Prostate gland (tissue), 2 donors: ENCODE measurements at regions not wholly inside any gene's neighbourhood (a gene's known extent, or its start where the extent isn't known, plus 50 kb on each side); places are given as distances from the start of the nearest gene placed in this dataset.
A peak's percentile ranks its signal among the peaks of the same experiment; 100 is the strongest.

Experiments
- DNase-seq: peaks from one replicate; pipeline ENCODE4 v3.0.0-alpha.2; 2019; ENCODE audit warnings: low spot score
- H3K27ac ChIP-seq, 2 donors: fragments of 200-600 bp; sonication (generic); 2 replicates each; pipeline ENCODE4 v1.5.1; 2017 to 2019
- H3K27me3 ChIP-seq: fragments of 200-600 bp; sonication (generic); replicated peaks from 2 replicates; pipeline ENCODE4 v1.5.1; 2019; ENCODE audit not compliant: insufficient read depth
- H3K36me3 ChIP-seq, 2 donors: fragments of 200-600 bp; sonication (generic); 1 replicate in 1 of 2; 2 replicates in 1 of 2; pipeline versions ENCODE4 v1.5.1 to v1.8.1; 2017 to 2019
- H3K4me1 ChIP-seq: fragments of 200-600 bp; sonication (generic); replicated peaks from 2 replicates; pipeline ENCODE4 v1.5.1; 2019
- H3K4me3 ChIP-seq, 2 donors: fragments of 200-600 bp; sonication (generic); 2 replicates each; pipeline ENCODE4 v1.5.1; 2017 to 2019
- H3K9me3 ChIP-seq: fragments of 200-600 bp; sonication (generic); 2 replicates; pipeline ENCODE4 v1.5.1; 2017
- CTCF ChIP-seq, 4 experiments: fragments of 200-600 bp in 2 of 4; fragments of 450-650 bp in 2 of 4; sonication (generic) in 2 of 4; IDR thresholded peaks; 1 replicate in 3 of 4; 2 replicates in 1 of 4; pipeline ENCODE4 v1.5.1; 2016 to 2019; ENCODE audit warnings: antibody characterized with exemption in 4 of 4, mild to moderate bottlenecking in 2 of 4, moderate library complexity in 2 of 4
- POLR2A ChIP-seq: fragments of 450-650 bp; IDR thresholded peaks from one replicate; pipeline ENCODE4 v1.6.1; 2016; ENCODE audit warnings: antibody characterized with exemption, mild to moderate bottlenecking
- POLR2AphosphoS5 ChIP-seq: sonication (generic); formaldehyde crosslinking; IDR thresholded peaks from one replicate; pipeline ENCODE4 v1.6.1; 2017; ENCODE audit warnings: antibody characterized with exemption
- WGBS: methylation state at CpG from one replicate; pipeline ENCODE4 v1.1.5; 2018; 5-methylcytosine and 5-hydroxymethylcytosine counted together
- intact Hi-C: fragments of 100-400 bp; cut with DNase I; formaldehyde crosslinking; loops from one replicate; pipeline ENCODE4 v1.14.2; 2022

- no peak overlapping the region for H3K4me3 ChIP-seq
- H3K27me3 ChIP-seq, result no peaks in the 10 kb centered on the region
- H3K27ac ChIP-seq, result no peak overlapping the region
- 63% methylated on average over 6 of the region's 6 CpGs for WGBS
- no peaks in the 10 kb centered on the region for H3K9me3 ChIP-seq
- TF ChIP-seq POLR2AphosphoS5 (no peak), POLR2A (no peak), CTCF (IDR thresholded peaks at IDR 0.05) (no peak)
- no peaks in the 10 kb centered on the region for H3K36me3 ChIP-seq
- intact Hi-C loops, result no loop called here
- no peaks in the 10 kb centered on the region for H3K4me1 ChIP-seq
- DNase-seq, result no peak
Measured at GRCh38 chr13:95367309-95367843, 66.1 kb upstream of the ABCC4 start.

- no peak for TF ChIP-seq POLR2AphosphoS5
- no peak for TF ChIP-seq POLR2A
- no peak for TF ChIP-seq CTCF (IDR thresholded peaks at IDR 0.05)
Measured at GRCh38 chr13:95368998-95369397, 67.7 kb upstream of the ABCC4 start.

GRCh38 chr13:95375706-95376105, 74.5 kb upstream of the ABCC4 start:
- no peaks in the 10 kb centered on the region for H3K9me3 ChIP-seq
- no peak overlapping the region for H3K27ac ChIP-seq
- H3K27me3 ChIP-seq, result no peaks in the 10 kb centered on the region
- H3K36me3 ChIP-seq, result no peaks in the 10 kb centered on the region
- H3K4me3 ChIP-seq, result no peak overlapping the region
- TF ChIP-seq CTCF (IDR thresholded peaks at IDR 0.05), result no peak
- 0% methylated on average over 1 of the region's 1 CpG for WGBS
- no peaks in the 10 kb centered on the region for H3K4me1 ChIP-seq
- no peak for DNase-seq
- intact Hi-C loops, result no loop called here

More at GRCh38 chr13:95368998-95369397, 67.7 kb upstream of the ABCC4 start:
- Histone ChIP-seq H3K9me3 (no peaks in the 10 kb centered on the region), H3K4me1 (no peaks in the 10 kb centered on the region), H3K36me3 (no peaks in the 10 kb centered on the region), H3K27ac (no peak overlapping the region), H3K27me3 (no peaks in the 10 kb centered on the region), H3K4me3 (no peak overlapping the region)
- WGBS, result 90% methylated on average over 4 of the region's 4 CpGs
- intact Hi-C loops, result no loop called here
- no peak for DNase-seq

GRCh38 chr13:95378603-95379002, 77.4 kb upstream of the ABCC4 start:
- H3K9me3 ChIP-seq, result no peaks in the 10 kb centered on the region
- H3K27ac ChIP-seq, result no peak overlapping the region
- H3K36me3 ChIP-seq, result no peaks in the 10 kb centered on the region
- peak; percentile 35 for DNase-seq
- no peaks in the 10 kb centered on the region for H3K27me3 ChIP-seq
- 75% methylated on average over 1 of the region's 1 CpG for WGBS
- TF ChIP-seq CTCF (IDR thresholded peaks at IDR 0.05), result no peak
- no peak for TF ChIP-seq POLR2A
- TF ChIP-seq POLR2AphosphoS5, result no peak
- H3K4me1 ChIP-seq, result no peaks in the 10 kb centered on the region
- intact Hi-C loops, result no loop called here
- H3K4me3 ChIP-seq, result no peak overlapping the region

GRCh38 chr13:95380468-95381211, 79.4 kb upstream of the ABCC4 start:
- TF ChIP-seq POLR2AphosphoS5 (peak; percentile 80), CTCF (IDR thresholded peaks at IDR 0.05) (peak; percentile 46 to 90 (median 90)), POLR2A (no peak)
- H3K4me1 ChIP-seq, result no peaks in the 10 kb centered on the region
- no peaks in the 10 kb centered on the region for H3K27me3 ChIP-seq
- 16% methylated on average over 14 of the region's 14 CpGs for WGBS
- H3K36me3 ChIP-seq, result no peaks in the 10 kb centered on the region
- peak overlapping the region in 1 of 2 donors; percentile 25 for H3K27ac ChIP-seq
- no peaks in the 10 kb centered on the region for H3K9me3 ChIP-seq
- DNase-seq, result peak; percentile 85
- intact Hi-C loops, result loop anchor here (5.0 kb wide), 2 partner anchors 83 to 188 kb away; no protein-coding TSS in a partner anchor
- H3K4me3 ChIP-seq, result no peak overlapping the region
